Tibial artery (tissue), 4 donors: ENCODE measurements at regions not wholly inside any gene's neighbourhood (a gene's known extent, or its start where the extent isn't known, plus 50 kb on each side); places are given as distances from the start of the nearest gene placed in this dataset.

Experiments used
- DNase-seq, 2 donors: peaks; one replicate each; pipeline ENCODE4 v3.0.0-alpha.2; 2019
- H3K27ac ChIP-seq, 2 donors: fragments of 200-600 bp; sonication (generic) in 1 of 2; 1 replicate in 1 of 2; 2 replicates in 1 of 2; pipeline ENCODE4 v1.5.1; 2018 to 2019; ENCODE audit warnings: mild to moderate bottlenecking in 1 of 2
- H3K27me3 ChIP-seq, 2 donors: fragments of 200-600 bp; sonication (generic) in 1 of 2; one replicate each; pipeline versions ENCODE4 v1.5.1 to v1.6.0; 2016 to 2019
- H3K36me3 ChIP-seq, 3 donors: fragments of 200-600 bp; sonication (generic) in 2 of 3; one replicate each; pipeline ENCODE4 v1.5.1; 2016 to 2019; ENCODE audit warnings: mild to moderate bottlenecking in 2 of 3
- H3K4me1 ChIP-seq, 4 donors: fragments of 200-600 bp; sonication (generic) in 2 of 4; 1 replicate in 3 of 4; 2 replicates in 1 of 4; pipeline ENCODE4 v1.5.1; 2016 to 2019
- H3K4me3 ChIP-seq, 2 donors: fragments of 200-600 bp; sonication (generic) in 1 of 2; 1 replicate in 1 of 2; 2 replicates in 1 of 2; pipeline ENCODE4 v1.5.1; 2018 to 2019; ENCODE audit warnings: mild to moderate bottlenecking in 2 of 2
- H3K9me3 ChIP-seq, 3 donors: fragments of 200-600 bp; sonication (generic) in 1 of 3; one replicate each; pipeline ENCODE4 v1.5.1; 2016 to 2019
- CTCF ChIP-seq, 2 experiments: fragments of 200-600 bp in 1 of 2; fragments of 450-650 bp in 1 of 2; IDR thresholded peaks; one replicate each; pipeline ENCODE4 v1.5.1; 2017 to 2019; ENCODE audit warnings: antibody characterized with exemption in 2 of 2, mild to moderate bottlenecking in 1 of 2, moderate library complexity in 1 of 2
- intact Hi-C: fragments of 100-400 bp; cut with DNase I; formaldehyde crosslinking; loops from one replicate; pipeline ENCODE4 v1.15.0; 2023; ENCODE audit warnings: low total_unique reads

- intact Hi-C loops, result no loop called here
- TF ChIP-seq CTCF (IDR thresholded peaks at IDR 0.05), result no peak
- Histone ChIP-seq H3K36me3 (no peaks in the 10 kb centered on the region), H3K27ac (no peak overlapping the region), H3K9me3 (peaks cover 0 to 3% (median 0%) of the 10 kb centered on the region in 3 donors), H3K4me3 (no peak overlapping the region), H3K27me3 (no peaks in the 10 kb centered on the region), H3K4me1 (peaks cover 0 to 6% (median 0%) of the 10 kb centered on the region in 4 donors)
- DNase-seq, result no peak
Measured at GRCh38 chr4:31187979-31188378, 467.8 kb downstream of the PCDH7 start.

- no peak overlapping the region for H3K4me3 ChIP-seq
- TF ChIP-seq CTCF (IDR thresholded peaks at IDR 0.05), result no peak
- intact Hi-C loops, result no loop called here
Measured at GRCh38 chr4:31189938-31190337, 469.8 kb downstream of the PCDH7 start.

GRCh38 chr4:31190671-31191070 is 470.5 kb downstream of the PCDH7 start:
- H3K9me3 ChIP-seq, result no peaks in the 10 kb centered on the region
- no peak overlapping the region for H3K27ac ChIP-seq
- H3K27me3 ChIP-seq, result no peaks in the 10 kb centered on the region
- H3K4me3 ChIP-seq, result no peak overlapping the region
- TF ChIP-seq CTCF (IDR thresholded peaks at IDR 0.05), result no peak
- DNase-seq, result no peak
- intact Hi-C loops, result no loop called here
- H3K4me1 ChIP-seq, result peaks cover 0 to 10% (median 0%) of the 10 kb centered on the region in 4 donors
- no peaks in the 10 kb centered on the region for H3K36me3 ChIP-seq

More at GRCh38 chr4:31189938-31190337, 469.8 kb downstream of the PCDH7 start:
- H3K9me3 ChIP-seq, result peaks cover 0 to 3% (median 0%) of the 10 kb centered on the region in 3 donors
- no peak for DNase-seq
- H3K36me3 ChIP-seq, result no peaks in the 10 kb centered on the region
- no peaks in the 10 kb centered on the region for H3K27me3 ChIP-seq
- H3K27ac ChIP-seq, result no peak overlapping the region
- peaks cover 0 to 10% (median 0%) of the 10 kb centered on the region in 4 donors for H3K4me1 ChIP-seq

GRCh38 chr4:31192341-31192740 is 472.2 kb downstream of the PCDH7 start:
- no peaks in the 10 kb centered on the region for H3K9me3 ChIP-seq
- no peak for TF ChIP-seq CTCF (IDR thresholded peaks at IDR 0.05)
- no peaks in the 10 kb centered on the region for H3K36me3 ChIP-seq
- no peak overlapping the region for H3K4me3 ChIP-seq
- DNase-seq, result no peak
- intact Hi-C loops, result no loop called here
- H3K4me1 ChIP-seq, result peaks cover 0 to 10% (median 0%) of the 10 kb centered on the region in 4 donors
- no peaks in the 10 kb centered on the region for H3K27me3 ChIP-seq
- no peak overlapping the region for H3K27ac ChIP-seq

- intact Hi-C loops, result no loop called here
- no peak overlapping the region for H3K4me3 ChIP-seq
- peaks cover 0 to 10% (median 0%) of the 10 kb centered on the region in 4 donors for H3K4me1 ChIP-seq
- no peaks in the 10 kb centered on the region for H3K27me3 ChIP-seq
- H3K9me3 ChIP-seq, result no peaks in the 10 kb centered on the region
- H3K27ac ChIP-seq, result no peak overlapping the region
- DNase-seq, result no peak
- TF ChIP-seq CTCF (IDR thresholded peaks at IDR 0.05), result no peak
- no peaks in the 10 kb centered on the region for H3K36me3 ChIP-seq
Measured at GRCh38 chr4:31193521-31193920, 473.4 kb downstream of the PCDH7 start.

GRCh38 chr4:31194823-31195222 is 474.7 kb downstream of the PCDH7 start:
- H3K4me3 ChIP-seq, result no peak overlapping the region
- H3K9me3 ChIP-seq, result peaks cover 0 to 8% (median 0%) of the 10 kb centered on the region in 3 donors
- H3K4me1 ChIP-seq, result peaks cover 0 to 10% (median 0%) of the 10 kb centered on the region in 4 donors
- no peak overlapping the region for H3K27ac ChIP-seq
- intact Hi-C loops, result no loop called here
- no peak for DNase-seq
- H3K27me3 ChIP-seq, result no peaks in the 10 kb centered on the region
- no peaks in the 10 kb centered on the region for H3K36me3 ChIP-seq
- TF ChIP-seq CTCF (IDR thresholded peaks at IDR 0.05), result no peak
